ENCODE measurements at regions not wholly inside any gene's neighbourhood (a gene's known extent, or its start where the extent isn't known, plus 50 kb on each side); places are given as distances from the start of the nearest gene placed in this dataset.

GRCh38 chr4:116531870-116532269, 553.5 kb downstream of the TRAM1L1 start:
- TF ChIP-seq, protein P1, sequence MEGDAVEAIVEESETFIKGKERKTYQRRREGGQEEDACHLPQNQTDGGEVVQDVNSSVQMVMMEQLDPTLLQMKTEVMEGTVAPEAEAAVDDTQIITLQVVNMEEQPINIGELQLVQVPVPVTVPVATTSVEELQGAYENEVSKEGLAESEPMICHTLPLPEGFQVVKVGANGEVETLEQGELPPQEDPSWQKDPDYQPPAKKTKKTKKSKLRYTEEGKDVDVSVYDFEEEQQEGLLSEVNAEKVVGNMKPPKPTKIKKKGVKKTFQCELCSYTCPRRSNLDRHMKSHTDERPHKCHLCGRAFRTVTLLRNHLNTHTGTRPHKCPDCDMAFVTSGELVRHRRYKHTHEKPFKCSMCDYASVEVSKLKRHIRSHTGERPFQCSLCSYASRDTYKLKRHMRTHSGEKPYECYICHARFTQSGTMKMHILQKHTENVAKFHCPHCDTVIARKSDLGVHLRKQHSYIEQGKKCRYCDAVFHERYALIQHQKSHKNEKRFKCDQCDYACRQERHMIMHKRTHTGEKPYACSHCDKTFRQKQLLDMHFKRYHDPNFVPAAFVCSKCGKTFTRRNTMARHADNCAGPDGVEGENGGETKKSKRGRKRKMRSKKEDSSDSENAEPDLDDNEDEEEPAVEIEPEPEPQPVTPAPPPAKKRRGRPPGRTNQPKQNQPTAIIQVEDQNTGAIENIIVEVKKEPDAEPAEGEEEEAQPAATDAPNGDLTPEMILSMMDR (IDR thresholded peaks at IDR 0.05), result no peak
- TF ChIP-seq EP300 (IDR thresholded peaks at IDR 0.05) (no peak), POLR2A (IDR thresholded peaks at IDR 0.05; ENCODE audit: low read depth) (no peak), POLR2AphosphoS5 (IDR thresholded peaks at IDR 0.05) (no peak)

Data from esophagus muscularis mucosa (tissue), 4 donors.